Activated CD4-positive, alpha-beta T cell treated with anti-CD3 and anti-CD28 coated beads for 48 hours (primary cell): ENCODE measurements at regions not wholly inside any gene's neighbourhood (a gene's known extent, or its start where the extent isn't known, plus 50 kb on each side); places are given as distances from the start of the nearest gene placed in this dataset.
"Not testable (repeated sequence)": the region's sequence is repeated elsewhere in the genome, so short reads cannot be mapped to it uniquely, and the experiment has no call there.

Source experiments
- DNase-seq: peaks from one replicate; pipeline ENCODE4 v3.0.0-alpha.2; 2020

GRCh38 chr12:19572920-19573558, 133.7 kb downstream of the AEBP2 start:
- DNase-seq, result peak; percentile 47

- DNase-seq, result no peak
Measured at GRCh38 chr12:19573866-19574265, 134.6 kb downstream of the AEBP2 start.

- no peak for DNase-seq
Measured at GRCh38 chr12:19574601-19575000, 135.3 kb downstream of the AEBP2 start.

- DNase-seq, result no peak
Measured at GRCh38 chr12:19575337-19576243, 136.3 kb downstream of the AEBP2 start.

GRCh38 chr12:19576506-19577280, 137.4 kb downstream of the AEBP2 start:
- DNase-seq, result no peak

- no peak for DNase-seq
Measured at GRCh38 chr12:19577281-19577530, 137.9 kb downstream of the AEBP2 start.

- no peak for DNase-seq
Measured at GRCh38 chr12:19584732-19585131, 145.4 kb downstream of the AEBP2 start.

- no peak for DNase-seq
Measured at GRCh38 chr12:19588951-19589350, 149.7 kb downstream of the AEBP2 start.

GRCh38 chr12:19591951-19592350, 152.7 kb downstream of the AEBP2 start:
- no peak for DNase-seq

GRCh38 chr12:19596434-19597166, 157.3 kb downstream of the AEBP2 start:
- DNase-seq, result no peak

GRCh38 chr12:19597167-19598026, 158.1 kb downstream of the AEBP2 start:
- DNase-seq, result no peak

GRCh38 chr12:19605720-19606119, 166.4 kb downstream of the AEBP2 start:
- no peak for DNase-seq

- no peak for DNase-seq
Measured at GRCh38 chr12:19608039-19608438, 168.7 kb downstream of the AEBP2 start.

- DNase-seq, result no peak
Measured at GRCh38 chr12:19613051-19613535, 173.8 kb downstream of the AEBP2 start.

GRCh38 chr12:19614601-19615383, 175.5 kb downstream of the AEBP2 start:
- DNase-seq, result no peak

GRCh38 chr12:19615384-19615725, 176.1 kb downstream of the AEBP2 start:
- DNase-seq, result no peak

- no peak for DNase-seq
Measured at GRCh38 chr12:19616781-19617180, 177.5 kb downstream of the AEBP2 start.

- DNase-seq, result no peak
Measured at GRCh38 chr12:19620222-19620621, 180.9 kb downstream of the AEBP2 start.

- no peak for DNase-seq
Measured at GRCh38 chr12:19623751-19624399, 184.6 kb downstream of the AEBP2 start.

- DNase-seq, result no peak
Measured at GRCh38 chr12:19624491-19624890, 185.2 kb downstream of the AEBP2 start.

- DNase-seq, result not testable (repeated sequence)
Measured at GRCh38 chr12:19625551-19625950, 186.3 kb downstream of the AEBP2 start.
